DOHH2 (cell line): ENCODE measurements at regions not wholly inside any gene's neighbourhood (a gene's known extent, or its start where the extent isn't known, plus 50 kb on each side); places are given as distances from the start of the nearest gene placed in this dataset.

Experiments used
- H3F3A ChIP-seq: fragments of 200-600 bp; sonication (generic), shearing (Covaris generic); 2 replicates; pipeline ENCODE4 v1.6.0; 2016; ENCODE audit warnings: antibody characterized with exemption, mild to moderate bottlenecking; ENCODE audit not compliant: control insufficient read depth, insufficient read depth
- H3K27ac ChIP-seq: fragments of 200-600 bp; sonication (generic); 2 replicates; pipeline ENCODE4 v1.5.1; 2014; ENCODE audit warnings: low read depth, mild to moderate bottlenecking, low read length, moderate library complexity
- H3K27me3 ChIP-seq: fragments of 200-600 bp; sonication (generic); 2 replicates; pipeline ENCODE4 v1.6.1; 2014; ENCODE audit warnings: mild to moderate bottlenecking, low read length, mixed read lengths; ENCODE audit not compliant: control insufficient read depth
- H3K36me3 ChIP-seq: fragments of 200-600 bp; sonication (generic); 2 replicates; pipeline ENCODE4 v1.6.1; 2014; ENCODE audit warnings: mild to moderate bottlenecking, low read length, moderate library complexity, mixed read lengths; ENCODE audit not compliant: control insufficient read depth
- H3K4me1 ChIP-seq: fragments of 200-600 bp; sonication (generic); 2 replicates; pipeline ENCODE4 v1.6.1; 2014; ENCODE audit warnings: mild to moderate bottlenecking, low read length, mixed read lengths; ENCODE audit not compliant: control insufficient read depth
- H3K4me2 ChIP-seq: fragments of 200-600 bp; sonication (generic); 2 replicates; pipeline ENCODE4 v1.6.0; 2014; ENCODE audit warnings: mild to moderate bottlenecking, low read length, moderate library complexity
- H3K4me3 ChIP-seq: fragments of 200-600 bp; sonication (generic); 2 replicates; pipeline ENCODE4 v1.5.1; 2014; ENCODE audit warnings: mild to moderate bottlenecking, low read length, mixed read lengths
- H3K79me2 ChIP-seq: fragments of 200-600 bp; sonication (generic); 2 replicates; pipeline ENCODE4 v1.6.1; 2014; ENCODE audit warnings: mild to moderate bottlenecking, low read length, mixed read lengths; ENCODE audit not compliant: control insufficient read depth
- H3K9me2 ChIP-seq: fragments of 200-600 bp; sonication (generic); replicated peaks from 2 replicates; pipeline ENCODE4 v1.6.1; 2014; ENCODE audit warnings: mild to moderate bottlenecking, low read length, mixed read lengths; ENCODE audit not compliant: control insufficient read depth
- H3K9me3 ChIP-seq: fragments of 200-600 bp; sonication (generic); 2 replicates; pipeline ENCODE4 v1.6.1; 2014; ENCODE audit warnings: antibody characterized with exemption, low read length, mixed read lengths; ENCODE audit not compliant: control insufficient read depth, insufficient read depth
- H4K20me1 ChIP-seq: fragments of 200-600 bp; sonication (generic); 2 replicates; pipeline ENCODE4 v1.6.0; 2014; ENCODE audit warnings: low read depth, mild to moderate bottlenecking, antibody characterized with exemption, low read length, moderate library complexity; ENCODE audit not compliant: control insufficient read depth, insufficient read depth
- CTCF ChIP-seq: fragments of 200-600 bp; sonication (generic); IDR thresholded peaks from one replicate; pipeline ENCODE4 v1.5.1; 2014; ENCODE audit warnings: antibody characterized with exemption, mild to moderate bottlenecking, low read depth, low read length; ENCODE audit not compliant: poor library complexity, severe bottlenecking
- EZH2phosphoT487 ChIP-seq: fragments of 200-600 bp; sonication (generic); IDR thresholded peaks from 2 replicates; pipeline ENCODE4 v1.6.1; 2017; ENCODE audit warnings: borderline replicate concordance, mild to moderate bottlenecking, antibody characterized with exemption, low read length, moderate library complexity, mixed read lengths

GRCh38 chr6:4554645-4555044 lies 221.6 kb upstream of the CDYL start:
- Histone ChIP-seq H3F3A (no peaks in the 10 kb centered on the region), H3K4me2 (no peak overlapping the region), H3K9me3 (peaks cover 4% of the 10 kb centered on the region; the same call in 1 of the 2 replicates), H3K9me2 (no peaks in the 10 kb centered on the region; the same call in 1 of the 2 replicates), H3K36me3 (no peaks in the 10 kb centered on the region), H3K4me3 (no peak overlapping the region), H3K27ac (no peak overlapping the region), H4K20me1 (no peaks in the 10 kb centered on the region), H3K79me2 (no peaks in the 10 kb centered on the region), H3K27me3 (no peaks in the 10 kb centered on the region), H3K4me1 (no peaks in the 10 kb centered on the region)
- no peak for TF ChIP-seq CTCF
- no peak for TF ChIP-seq EZH2phosphoT487

GRCh38 chr6:4553387-4553786 lies 222.8 kb upstream of the CDYL start:
- TF ChIP-seq CTCF, result no peak
- TF ChIP-seq EZH2phosphoT487, result no peak
- H3K27ac ChIP-seq, result no peak overlapping the region
- H3K9me2 ChIP-seq, result no peaks in the 10 kb centered on the region; the same call in 1 of the 2 replicates
- H3K36me3 ChIP-seq, result no peaks in the 10 kb centered on the region
- H3K4me3 ChIP-seq, result no peak overlapping the region
- no peaks in the 10 kb centered on the region for H3F3A ChIP-seq
- no peaks in the 10 kb centered on the region for H4K20me1 ChIP-seq
- H3K79me2 ChIP-seq, result no peaks in the 10 kb centered on the region
- no peaks in the 10 kb centered on the region for H3K4me1 ChIP-seq
- no peak overlapping the region for H3K4me2 ChIP-seq
- peaks cover 4% of the 10 kb centered on the region; the same call in 1 of the 2 replicates for H3K9me3 ChIP-seq
- no peaks in the 10 kb centered on the region for H3K27me3 ChIP-seq

DNA sequence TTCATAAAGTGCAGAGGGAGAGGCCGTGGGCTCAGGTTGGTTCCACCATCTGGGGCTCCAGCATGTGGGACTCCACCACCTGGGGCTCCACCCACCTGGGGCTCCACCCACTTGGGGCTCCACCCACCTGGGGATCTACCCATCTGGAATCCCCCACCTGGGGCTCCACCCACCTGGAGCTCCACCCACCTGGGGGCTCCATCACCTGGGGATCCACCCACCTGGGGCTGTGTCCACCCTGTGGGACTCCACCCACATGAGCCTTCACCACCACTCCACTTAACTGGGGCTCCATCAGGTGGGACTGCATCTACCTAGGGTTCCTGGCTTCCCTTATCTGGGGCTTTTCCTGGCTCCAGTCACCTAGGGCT lies 226.0 kb upstream of the CDYL start:
- no peak overlapping the region for H3K4me2 ChIP-seq
- peaks cover 4% of the 10 kb centered on the region; the same call in 1 of the 2 replicates for H3K9me3 ChIP-seq
- no peak for TF ChIP-seq CTCF
- H3K4me3 ChIP-seq, result no peak overlapping the region
- H3K4me1 ChIP-seq, result no peaks in the 10 kb centered on the region
- H3F3A ChIP-seq, result no peaks in the 10 kb centered on the region
- H3K27ac ChIP-seq, result no peak overlapping the region
- H3K27me3 ChIP-seq, result no peaks in the 10 kb centered on the region
- H4K20me1 ChIP-seq, result no peaks in the 10 kb centered on the region
- no peaks in the 10 kb centered on the region; the same call in 1 of the 2 replicates for H3K9me2 ChIP-seq
- no peaks in the 10 kb centered on the region for H3K79me2 ChIP-seq
- H3K36me3 ChIP-seq, result no peaks in the 10 kb centered on the region
